Panc1 (cell line): ENCODE measurements at regions not wholly inside any gene's neighbourhood (a gene's known extent, or its start where the extent isn't known, plus 50 kb on each side); places are given as distances from the start of the nearest gene placed in this dataset.

Experiments
- ATAC-seq: fragments of 200-7000 bp; cut with Tn5 transposase; 2 replicates; pipeline ENCODE4 v1.9.1; 2020; ENCODE audit warnings: mild to moderate bottlenecking, moderate library complexity
- BruUV-seq: library from RNA; stranded (reverse); fragments of 400-500 nt; replicated peaks from 2 replicates; lab custom pipeline; 2021; lab: Mats Ljungman, UMichigan
- CTCF ChIA-PET: fragments of 300-600 bp; sonication (Branson Sonifier 250); formaldehyde crosslinking; loops from one replicate; lab custom pipeline; 2022; ENCODE audit warnings: antibody characterized with exemption; lab: Charles Lee
- POLR2A ChIA-PET: fragments of 300-600 bp; sonication (Branson Sonifier 250); formaldehyde crosslinking; loops from one replicate; lab custom pipeline; 2022; ENCODE audit warnings: antibody characterized with exemption; lab: Charles Lee
- DNase-seq: peaks from one replicate; pipeline ENCODE4 v3.0.0-alpha.2; 2010; ENCODE audit warnings: low read depth, low spot score
- H3K27ac ChIP-seq: 2 replicates; pipeline ENCODE4 v1.5.1; 2011; ENCODE audit warnings: mild to moderate bottlenecking, low read length, inconsistent platforms
- H3K27me3 ChIP-seq: fragments of 200-500 bp; sonication (Bioruptor generic); 2 replicates; pipeline ENCODE4 v1.6.0; 2014; ENCODE audit warnings: low read length, inconsistent platforms; ENCODE audit not compliant: control insufficient read depth, insufficient read depth
- H3K36me3 ChIP-seq: fragments of 200-500 bp; sonication (Bioruptor generic); 2 replicates; pipeline ENCODE4 v1.5.1; 2014; ENCODE audit warnings: inconsistent platforms, mild to moderate bottlenecking, low read length, moderate library complexity; ENCODE audit not compliant: control insufficient read depth, insufficient read depth
- H3K4me1 ChIP-seq: 2 replicates; pipeline ENCODE4 v1.5.1; 2011; ENCODE audit warnings: inconsistent platforms, mild to moderate bottlenecking, low read length, moderate library complexity; ENCODE audit not compliant: control insufficient read depth, insufficient read depth
- H3K4me3 ChIP-seq, 2 experiments: 2 replicates each; pipeline ENCODE4 v1.5.1; 2011 to 2012; ENCODE audit warnings: low read depth in 2 of 2, low read length in 2 of 2, mild to moderate bottlenecking in 2 of 2, inconsistent platforms in 1 of 2, moderate library complexity in 1 of 2
- H3K9me3 ChIP-seq: fragments of 200-500 bp; sonication (Bioruptor generic); 2 replicates; pipeline ENCODE4 v1.5.1; 2014; ENCODE audit warnings: low read depth, mild to moderate bottlenecking, inconsistent platforms, low read length, moderate library complexity; ENCODE audit not compliant: control insufficient read depth, insufficient read depth
- POLR2AphosphoS5 ChIP-seq: IDR thresholded peaks from 2 replicates; pipeline ENCODE4 v1.6.1; 2012; ENCODE audit warnings: mild to moderate bottlenecking, low read depth, low read length, moderate library complexity
- SIN3A ChIP-seq: IDR thresholded peaks from 2 replicates; pipeline ENCODE4 v1.6.1; 2012; ENCODE audit warnings: low read depth, mild to moderate bottlenecking, low read length, moderate library complexity, borderline replicate concordance; ENCODE audit not compliant: insufficient read depth
- TCF7L2 ChIP-seq: IDR thresholded peaks from 2 replicates; pipeline ENCODE4 v1.6.1; 2011; ENCODE audit warnings: mild to moderate bottlenecking, low read depth, low read length, inconsistent platforms
- in situ Hi-C: cut with HindIII; loops from 2 replicates; pipeline ENCODE4 v1.10.0; 2016; ENCODE audit warnings: low sequenced_read_pairs, low pct_unique_long_range_greater_than_20kb
- intact Hi-C: fragments of 100-400 bp; cut with micrococcal nuclease; formaldehyde crosslinking; loops from one replicate; pipeline ENCODE4 v1.10.0; 2022; ENCODE audit not compliant: unreplicated experiment
- TF ChIP-seq, protein P1 (sequence below): fragments of 450-650 bp; IDR thresholded peaks from 2 replicates; pipeline ENCODE4 v1.5.1; 2017; ENCODE audit warnings: mild to moderate bottlenecking
- TF ChIP-seq, protein P2 (sequence below), 2 experiments: IDR thresholded peaks; 2 replicates each; pipeline ENCODE4 v1.6.1; 2011 to 2012; ENCODE audit warnings: low read depth in 2 of 2, control low read depth in 1 of 2, low read length in 1 of 2, mild to moderate bottlenecking in 1 of 2, moderate library complexity in 1 of 2; ENCODE audit not compliant: insufficient read depth in 1 of 2

DNA sequence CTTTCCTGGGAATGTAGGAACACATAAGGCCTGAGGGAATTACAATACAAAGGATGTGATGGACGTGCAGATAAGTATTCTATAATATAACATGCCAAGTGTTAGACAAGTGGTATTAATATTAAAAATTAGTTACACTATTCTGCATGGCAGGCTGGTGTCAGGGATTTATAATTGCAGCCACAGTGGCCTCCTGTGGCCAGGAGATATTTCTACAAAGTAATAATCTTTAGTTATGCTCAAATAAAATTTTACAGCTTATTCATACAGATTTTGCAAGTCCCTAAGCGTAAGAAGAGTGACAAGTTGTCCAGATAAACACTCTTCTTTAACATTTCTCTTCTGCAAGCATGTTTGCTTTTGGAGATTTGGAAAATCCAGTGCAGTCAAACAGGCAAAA is 90.4 kb upstream of the CBLN2 start:
- TF ChIP-seq, protein P1, sequence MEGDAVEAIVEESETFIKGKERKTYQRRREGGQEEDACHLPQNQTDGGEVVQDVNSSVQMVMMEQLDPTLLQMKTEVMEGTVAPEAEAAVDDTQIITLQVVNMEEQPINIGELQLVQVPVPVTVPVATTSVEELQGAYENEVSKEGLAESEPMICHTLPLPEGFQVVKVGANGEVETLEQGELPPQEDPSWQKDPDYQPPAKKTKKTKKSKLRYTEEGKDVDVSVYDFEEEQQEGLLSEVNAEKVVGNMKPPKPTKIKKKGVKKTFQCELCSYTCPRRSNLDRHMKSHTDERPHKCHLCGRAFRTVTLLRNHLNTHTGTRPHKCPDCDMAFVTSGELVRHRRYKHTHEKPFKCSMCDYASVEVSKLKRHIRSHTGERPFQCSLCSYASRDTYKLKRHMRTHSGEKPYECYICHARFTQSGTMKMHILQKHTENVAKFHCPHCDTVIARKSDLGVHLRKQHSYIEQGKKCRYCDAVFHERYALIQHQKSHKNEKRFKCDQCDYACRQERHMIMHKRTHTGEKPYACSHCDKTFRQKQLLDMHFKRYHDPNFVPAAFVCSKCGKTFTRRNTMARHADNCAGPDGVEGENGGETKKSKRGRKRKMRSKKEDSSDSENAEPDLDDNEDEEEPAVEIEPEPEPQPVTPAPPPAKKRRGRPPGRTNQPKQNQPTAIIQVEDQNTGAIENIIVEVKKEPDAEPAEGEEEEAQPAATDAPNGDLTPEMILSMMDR: no peak; the same call in 1 of the 2 replicates
- TF ChIP-seq POLR2AphosphoS5 (no peak), TCF7L2 (no peak), SIN3A (no peak)
- TF ChIP-seq, protein P2, sequence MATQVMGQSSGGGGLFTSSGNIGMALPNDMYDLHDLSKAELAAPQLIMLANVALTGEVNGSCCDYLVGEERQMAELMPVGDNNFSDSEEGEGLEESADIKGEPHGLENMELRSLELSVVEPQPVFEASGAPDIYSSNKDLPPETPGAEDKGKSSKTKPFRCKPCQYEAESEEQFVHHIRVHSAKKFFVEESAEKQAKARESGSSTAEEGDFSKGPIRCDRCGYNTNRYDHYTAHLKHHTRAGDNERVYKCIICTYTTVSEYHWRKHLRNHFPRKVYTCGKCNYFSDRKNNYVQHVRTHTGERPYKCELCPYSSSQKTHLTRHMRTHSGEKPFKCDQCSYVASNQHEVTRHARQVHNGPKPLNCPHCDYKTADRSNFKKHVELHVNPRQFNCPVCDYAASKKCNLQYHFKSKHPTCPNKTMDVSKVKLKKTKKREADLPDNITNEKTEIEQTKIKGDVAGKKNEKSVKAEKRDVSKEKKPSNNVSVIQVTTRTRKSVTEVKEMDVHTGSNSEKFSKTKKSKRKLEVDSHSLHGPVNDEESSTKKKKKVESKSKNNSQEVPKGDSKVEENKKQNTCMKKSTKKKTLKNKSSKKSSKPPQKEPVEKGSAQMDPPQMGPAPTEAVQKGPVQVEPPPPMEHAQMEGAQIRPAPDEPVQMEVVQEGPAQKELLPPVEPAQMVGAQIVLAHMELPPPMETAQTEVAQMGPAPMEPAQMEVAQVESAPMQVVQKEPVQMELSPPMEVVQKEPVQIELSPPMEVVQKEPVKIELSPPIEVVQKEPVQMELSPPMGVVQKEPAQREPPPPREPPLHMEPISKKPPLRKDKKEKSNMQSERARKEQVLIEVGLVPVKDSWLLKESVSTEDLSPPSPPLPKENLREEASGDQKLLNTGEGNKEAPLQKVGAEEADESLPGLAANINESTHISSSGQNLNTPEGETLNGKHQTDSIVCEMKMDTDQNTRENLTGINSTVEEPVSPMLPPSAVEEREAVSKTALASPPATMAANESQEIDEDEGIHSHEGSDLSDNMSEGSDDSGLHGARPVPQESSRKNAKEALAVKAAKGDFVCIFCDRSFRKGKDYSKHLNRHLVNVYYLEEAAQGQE (IDR thresholded peaks at IDR 0.05; ENCODE audit: insufficient read depth in 1 of 2, low read depth in 2 of 2, low read length in 1 of 2): no peak
- Histone ChIP-seq H3K27ac (no peak overlapping the region), H3K4me3 (no peak overlapping the region), H3K27me3 (no peaks in the 10 kb centered on the region), H3K36me3 (no peaks in the 10 kb centered on the region), H3K9me3 (no peaks in the 10 kb centered on the region), H3K4me1 (no peaks in the 10 kb centered on the region)
- in situ Hi-C loops: no loop called here
- ATAC-seq (no peak), DNase-seq (no peak)
- ChIA-PET CTCF (no interaction called here), POLR2A (no interaction called here)
- intact Hi-C loops: no loop called here
- BruUV-seq: no TSS peak

DNA sequence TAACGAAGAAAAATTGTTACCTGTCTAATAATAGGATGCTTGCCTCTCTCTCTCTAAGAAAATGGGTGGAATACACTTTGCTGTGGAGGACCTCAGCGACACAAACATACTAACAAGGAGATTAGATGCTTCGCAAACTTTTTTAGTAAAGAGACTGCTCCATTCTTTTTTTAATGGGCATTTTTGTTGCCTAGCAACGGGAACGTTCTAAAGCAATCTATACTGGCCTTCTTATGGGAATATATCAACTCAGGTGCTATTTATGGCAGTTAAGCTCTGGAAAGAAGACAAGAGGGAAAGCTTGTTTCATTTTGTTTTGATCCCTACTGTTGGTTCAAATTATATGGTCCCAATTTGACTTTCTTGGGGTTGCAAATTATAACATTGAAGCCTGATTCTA is 86.8 kb upstream of the CBLN2 start:
- BruUV-seq: no TSS peak

More for the DNA sequence above, 86.8 kb upstream of the CBLN2 start:
- TF ChIP-seq, protein P1: no peak
- TF ChIP-seq, protein P2 (IDR thresholded peaks at IDR 0.05; ENCODE audit: insufficient read depth in 1 of 2, low read depth in 2 of 2, low read length in 1 of 2): no peak
- DNase-seq (no peak), ATAC-seq (no peak)
- Histone ChIP-seq H3K36me3 (no peaks in the 10 kb centered on the region), H3K27ac (no peak overlapping the region), H3K4me3 (no peak overlapping the region), H3K4me1 (no peaks in the 10 kb centered on the region), H3K27me3 (no peaks in the 10 kb centered on the region), H3K9me3 (no peaks in the 10 kb centered on the region)
- in situ Hi-C loops: no loop called here
- ChIA-PET CTCF (no interaction called here), POLR2A (no interaction called here)
- intact Hi-C loops: no loop called here
